ENCODE measurements at regions not wholly inside any gene's neighbourhood (a gene's known extent, or its start where the extent isn't known, plus 50 kb on each side); places are given as distances from the start of the nearest gene placed in this dataset.

DNA sequence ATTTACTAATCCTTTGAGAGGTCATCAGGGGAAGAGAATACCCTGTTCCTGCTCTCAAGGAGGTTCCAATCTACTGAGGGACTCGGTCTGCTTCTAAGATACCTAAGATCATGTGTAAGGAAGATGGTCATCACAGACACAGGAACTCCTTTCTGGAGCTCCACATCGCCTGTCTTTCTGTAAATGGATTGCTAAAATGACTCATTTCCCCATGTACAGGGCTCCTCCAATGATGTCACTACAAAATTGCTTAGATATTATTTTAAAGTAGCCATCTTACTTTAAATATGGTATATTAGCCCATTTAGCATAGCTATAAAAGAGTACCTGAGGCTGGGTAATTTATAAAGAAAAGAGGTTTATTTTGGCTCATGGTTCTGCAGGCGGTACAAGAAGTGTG is 206.1 kb upstream of the PROK2 start:
- H3K36me3 Mint-ChIP-seq (ENCODE audit: low read depth), result no peaks in the 10 kb centered on the region
- intact Hi-C loops (cut with micrococcal nuclease), result no loop called here
- TF ChIP-seq, protein P1, sequence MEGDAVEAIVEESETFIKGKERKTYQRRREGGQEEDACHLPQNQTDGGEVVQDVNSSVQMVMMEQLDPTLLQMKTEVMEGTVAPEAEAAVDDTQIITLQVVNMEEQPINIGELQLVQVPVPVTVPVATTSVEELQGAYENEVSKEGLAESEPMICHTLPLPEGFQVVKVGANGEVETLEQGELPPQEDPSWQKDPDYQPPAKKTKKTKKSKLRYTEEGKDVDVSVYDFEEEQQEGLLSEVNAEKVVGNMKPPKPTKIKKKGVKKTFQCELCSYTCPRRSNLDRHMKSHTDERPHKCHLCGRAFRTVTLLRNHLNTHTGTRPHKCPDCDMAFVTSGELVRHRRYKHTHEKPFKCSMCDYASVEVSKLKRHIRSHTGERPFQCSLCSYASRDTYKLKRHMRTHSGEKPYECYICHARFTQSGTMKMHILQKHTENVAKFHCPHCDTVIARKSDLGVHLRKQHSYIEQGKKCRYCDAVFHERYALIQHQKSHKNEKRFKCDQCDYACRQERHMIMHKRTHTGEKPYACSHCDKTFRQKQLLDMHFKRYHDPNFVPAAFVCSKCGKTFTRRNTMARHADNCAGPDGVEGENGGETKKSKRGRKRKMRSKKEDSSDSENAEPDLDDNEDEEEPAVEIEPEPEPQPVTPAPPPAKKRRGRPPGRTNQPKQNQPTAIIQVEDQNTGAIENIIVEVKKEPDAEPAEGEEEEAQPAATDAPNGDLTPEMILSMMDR (IDR thresholded peaks at IDR 0.05), result no peak
- H3K4me3 Mint-ChIP-seq, result no peak overlapping the region
- H3K27ac Mint-ChIP-seq, result no peak overlapping the region
- no peak for ATAC-seq (ENCODE audit: low read depth)
- no peak for DNase-seq
- CTCF ChIA-PET, result no interaction called here
- H3K9me3 Mint-ChIP-seq, result peaks cover 5% of the 10 kb centered on the region
- peaks cover 11% of the 10 kb centered on the region for H3K27me3 Mint-ChIP-seq
- H3K4me1 Mint-ChIP-seq, result peaks cover 19% of the 10 kb centered on the region
- POLR2A ChIA-PET, result no interaction called here

DNA sequence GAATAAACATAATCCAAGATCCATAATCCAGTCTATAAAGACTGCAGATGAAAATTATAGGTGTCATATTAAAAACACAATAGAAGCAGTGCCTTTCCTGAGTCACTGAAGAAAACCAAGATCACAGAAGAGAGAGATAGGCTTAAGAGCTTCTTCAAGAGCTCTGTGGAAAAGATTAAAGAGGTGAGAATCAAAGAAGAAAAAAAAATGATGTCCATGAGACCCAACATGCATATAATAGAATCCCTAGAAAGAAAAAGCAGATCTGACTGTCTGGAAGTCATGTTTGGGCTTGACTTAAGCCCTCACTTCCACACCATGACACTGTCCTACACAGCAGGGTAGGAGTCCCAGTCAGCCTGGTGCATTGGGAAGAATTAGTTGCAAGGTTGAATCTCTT is 205.6 kb upstream of the PROK2 start:
- DNase-seq (no peak), ATAC-seq (ENCODE audit: low read depth) (no peak)
- intact Hi-C loops (cut with micrococcal nuclease), result no loop called here
- Mint-ChIP-seq H3K36me3 (ENCODE audit: low read depth) (no peaks in the 10 kb centered on the region), H3K9me3 (peaks cover 5% of the 10 kb centered on the region), H3K27me3 (peaks cover 11% of the 10 kb centered on the region), H3K4me3 (no peak overlapping the region), H3K27ac (no peak overlapping the region), H3K4me1 (peaks cover 22% of the 10 kb centered on the region)
- CTCF ChIA-PET, result no interaction called here
- POLR2A ChIA-PET, result no interaction called here
- TF ChIP-seq, protein P1 (IDR thresholded peaks at IDR 0.05), result no peak

GRCh38 chr3:71989165-71989564 is 204.2 kb upstream of the PROK2 start:
- H3K36me3 Mint-ChIP-seq (ENCODE audit: low read depth), result no peaks in the 10 kb centered on the region
- no peak for DNase-seq
- peaks cover 35% of the 10 kb centered on the region for H3K4me1 Mint-ChIP-seq
- no peak overlapping the region for H3K4me3 Mint-ChIP-seq
- POLR2A ChIA-PET, result no interaction called here
- H3K9me3 Mint-ChIP-seq, result peaks cover 5% of the 10 kb centered on the region
- TF ChIP-seq, protein P1 (IDR thresholded peaks at IDR 0.05), result no peak
- H3K27me3 Mint-ChIP-seq, result peaks cover 14% of the 10 kb centered on the region
- intact Hi-C loops (cut with micrococcal nuclease), result no loop called here
- no peak overlapping the region for H3K27ac Mint-ChIP-seq
- ATAC-seq (ENCODE audit: low read depth), result no peak
- CTCF ChIA-PET, result no interaction called here

DNA sequence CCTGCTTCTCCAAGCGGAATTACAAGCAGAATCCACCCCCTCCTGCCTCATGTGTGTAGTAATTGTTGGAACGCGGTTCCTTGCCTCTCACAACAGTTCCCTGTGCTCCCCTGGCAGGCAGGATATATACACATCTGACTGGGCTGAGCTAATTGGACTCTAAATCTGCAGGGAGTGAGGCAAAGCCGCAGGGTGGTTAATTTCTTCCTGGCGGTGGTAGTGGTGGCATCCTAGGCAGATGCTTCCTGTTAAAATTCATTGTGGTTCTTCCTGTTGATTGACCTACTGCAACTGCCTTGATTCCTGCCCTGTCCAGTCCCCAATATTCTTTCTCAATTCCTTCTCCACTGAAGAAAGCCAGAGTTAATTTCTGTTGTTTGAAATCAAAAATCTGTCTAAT is 202.9 kb upstream of the PROK2 start:
- Mint-ChIP-seq H3K4me3 (no peak overlapping the region), H3K9me3 (peaks cover 5% of the 10 kb centered on the region), H3K36me3 (ENCODE audit: low read depth) (no peaks in the 10 kb centered on the region), H3K4me1 (peaks cover 47% of the 10 kb centered on the region), H3K27ac (no peak overlapping the region), H3K27me3 (peaks cover 14% of the 10 kb centered on the region)
- POLR2A ChIA-PET, result no interaction called here
- CTCF ChIA-PET, result no interaction called here
- TF ChIP-seq, protein P1 (IDR thresholded peaks at IDR 0.05), result no peak
- DNase-seq (no peak), ATAC-seq (ENCODE audit: low read depth) (no peak)
- intact Hi-C loops (cut with micrococcal nuclease), result no loop called here

GRCh38 chr3:71987089-71987735 is 202.3 kb upstream of the PROK2 start:
- no peaks in the 10 kb centered on the region for H3K36me3 Mint-ChIP-seq (ENCODE audit: low read depth)
- ChIA-PET POLR2A (no interaction called here), CTCF (no interaction called here)
- DNase-seq (no peak), ATAC-seq (ENCODE audit: low read depth) (no peak)
- intact Hi-C loops (cut with micrococcal nuclease), result no loop called here
- H3K4me1 Mint-ChIP-seq, result peaks cover 53% of the 10 kb centered on the region
- TF ChIP-seq, protein P1 (IDR thresholded peaks at IDR 0.05), result no peak
- peaks cover 14% of the 10 kb centered on the region for H3K27me3 Mint-ChIP-seq
- H3K4me3 Mint-ChIP-seq, result no peak overlapping the region
- H3K27ac Mint-ChIP-seq, result no peak overlapping the region
- peaks cover 5% of the 10 kb centered on the region for H3K9me3 Mint-ChIP-seq
